GM21576 (cell line): ENCODE measurements at regions not wholly inside any gene's neighbourhood (a gene's known extent, or its start where the extent isn't known, plus 50 kb on each side); places are given as distances from the start of the nearest gene placed in this dataset.
A peak's percentile ranks its signal among the peaks of the same experiment; 100 is the strongest.

Source experiments
- ATAC-seq: cut with Tn5 transposase; IDR thresholded peaks from one replicate; pipeline ENCODE4 v1.9.1; 2021; ENCODE audit warnings: mild to moderate bottlenecking, moderate library complexity; ENCODE audit not compliant: unreplicated experiment

DNA sequence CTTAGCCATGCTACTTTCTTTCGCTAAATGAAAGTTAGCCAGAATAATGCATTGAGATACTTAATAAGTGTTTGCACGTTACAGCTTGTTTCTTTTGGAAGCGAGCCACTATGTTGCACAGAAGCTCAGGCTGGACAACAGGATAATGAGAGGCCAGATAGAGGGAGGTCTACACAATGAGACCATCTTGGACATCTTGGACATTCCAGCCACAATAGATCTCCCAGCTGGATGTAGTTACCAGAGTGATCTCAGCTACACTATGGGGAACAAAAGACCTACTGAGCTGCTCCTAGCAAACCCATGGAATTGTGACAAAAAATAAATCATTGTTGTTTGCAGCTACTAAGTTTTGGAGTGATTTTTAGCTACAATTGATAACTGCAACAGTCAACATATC, 540.1 kb upstream of the SEMA6D start:
- no peak for ATAC-seq

GRCh38 chr15:47179988-47180387, 537.3 kb upstream of the SEMA6D start:
- ATAC-seq: no peak

- ATAC-seq: no peak
These were observed 534.5 kb upstream of the SEMA6D start for GRCh38 chr15:47182818-47183217.

DNA sequence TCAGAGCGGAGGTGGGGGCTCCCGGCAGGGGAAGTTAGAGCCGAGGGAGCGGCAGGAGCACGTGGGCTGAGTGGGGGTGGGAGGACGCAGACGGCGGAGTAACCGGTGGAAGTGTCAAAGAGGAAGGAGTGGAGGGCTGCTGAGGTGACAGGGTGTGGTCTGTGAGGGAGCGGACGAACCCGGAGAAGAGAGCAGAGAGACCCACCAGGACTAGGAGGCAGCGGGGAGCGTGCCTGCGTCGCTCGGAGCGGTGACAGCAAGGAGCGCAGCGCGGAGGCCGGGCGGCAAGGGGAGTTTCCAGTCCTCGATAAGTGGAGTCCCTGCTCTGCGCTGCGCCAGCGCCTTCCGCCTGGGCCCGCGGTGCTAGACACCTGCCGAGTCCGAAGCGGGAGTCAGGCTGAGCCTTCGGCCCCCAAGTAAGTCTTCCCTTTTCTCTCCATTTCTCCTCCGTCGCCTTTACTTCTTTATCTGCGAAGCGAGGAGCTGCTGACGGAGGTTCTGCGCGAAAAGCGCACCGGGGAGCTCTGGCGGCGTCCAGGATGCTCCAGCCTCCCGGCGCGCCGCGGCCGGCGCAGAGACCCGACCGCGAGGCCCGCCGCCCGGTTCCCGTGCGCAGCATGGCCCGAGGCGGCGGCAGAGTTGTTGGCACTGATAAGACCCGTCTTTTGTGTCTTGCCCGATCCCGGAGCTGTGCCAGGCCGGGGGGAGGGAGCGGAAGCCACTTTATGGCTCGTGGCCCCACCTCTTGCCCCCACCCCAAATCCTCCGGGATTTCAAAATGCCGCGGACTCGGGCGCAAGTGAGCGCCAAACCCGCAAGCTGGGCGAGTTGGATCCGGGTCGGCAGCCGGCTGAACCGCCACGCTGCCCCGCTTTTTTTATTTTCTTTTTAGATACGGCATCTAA, 533.0 kb upstream of the SEMA6D start:
- no peak for ATAC-seq

GRCh38 chr15:47184908-47185801, 532.1 kb upstream of the SEMA6D start:
- ATAC-seq: no peak

DNA sequence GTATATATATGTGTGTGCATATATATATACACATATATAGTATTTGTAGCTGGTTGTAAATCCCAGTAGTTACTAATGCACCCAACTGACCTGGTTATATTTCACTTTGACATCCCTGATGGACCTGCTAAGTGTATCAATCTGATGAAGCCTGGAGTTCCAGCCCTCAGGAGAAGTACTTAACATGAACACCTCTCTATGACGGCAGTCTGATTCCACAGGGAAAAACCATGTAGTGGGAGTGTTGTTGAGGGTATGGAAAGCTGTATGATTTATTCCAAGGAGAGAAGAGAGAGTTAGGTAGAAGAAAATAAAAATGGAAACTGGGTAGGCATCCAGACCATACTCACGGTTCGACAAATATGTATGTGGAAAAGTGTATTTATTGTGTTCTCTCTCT, 531.2 kb upstream of the SEMA6D start:
- no peak for ATAC-seq

DNA sequence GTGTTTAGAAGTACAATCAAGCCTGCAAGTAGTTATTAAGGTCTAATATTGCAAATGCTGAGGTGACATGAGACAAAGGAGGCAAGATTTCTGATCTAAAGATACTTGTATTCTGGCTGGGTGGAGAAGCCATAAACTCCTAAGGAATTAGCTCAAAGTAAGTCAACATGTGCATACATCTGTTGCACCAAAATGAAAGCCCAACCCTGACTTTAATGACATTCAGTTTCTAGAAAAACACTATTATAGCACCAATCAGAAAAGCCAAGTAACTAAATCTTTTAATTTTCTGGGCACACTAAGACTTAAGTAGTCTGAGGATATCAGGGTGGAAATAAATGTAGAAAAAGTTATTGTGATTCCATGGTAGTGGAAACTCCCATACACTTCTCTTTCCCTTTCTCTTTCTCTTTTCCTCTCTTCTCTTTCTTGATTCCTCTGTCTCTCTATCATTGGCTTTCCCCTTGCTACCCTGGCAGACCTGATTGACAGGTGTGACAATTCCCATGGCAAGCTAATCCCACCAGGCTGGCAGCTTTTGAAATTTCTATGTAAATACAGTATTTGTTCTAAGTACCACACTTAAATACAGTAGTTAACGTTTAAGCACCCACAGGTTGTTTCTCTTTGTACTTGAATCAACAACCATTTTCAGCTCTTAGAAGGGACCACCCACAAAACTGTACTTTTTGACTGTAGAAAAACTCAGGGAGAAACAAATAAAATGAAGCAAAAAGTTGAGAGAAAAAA, 528.4 kb upstream of the SEMA6D start:
- no peak for ATAC-seq

- ATAC-seq: no peak
These were observed 522.6 kb upstream of the SEMA6D start for GRCh38 chr15:47194718-47195117.

DNA sequence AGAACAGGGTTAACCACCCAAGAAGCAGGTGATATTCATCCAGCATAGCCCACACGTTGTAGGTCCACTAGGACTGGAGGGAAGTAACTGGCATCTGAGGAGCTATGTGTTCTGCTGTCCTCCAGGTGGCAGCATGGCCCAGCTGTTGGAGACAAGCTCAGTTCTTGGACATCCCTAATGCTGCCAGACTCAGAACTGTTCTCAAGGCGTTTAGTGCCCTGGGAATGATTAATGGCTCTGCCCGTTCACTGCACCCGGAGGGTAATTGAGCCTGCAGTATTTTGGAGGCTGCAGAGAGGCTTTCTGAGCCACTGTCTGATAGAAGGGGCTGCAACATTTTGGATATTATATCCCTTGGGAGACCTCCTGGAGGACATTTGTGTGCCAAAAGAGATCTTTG, 521.3 kb upstream of the SEMA6D start:
- peak; percentile 85 for ATAC-seq

DNA sequence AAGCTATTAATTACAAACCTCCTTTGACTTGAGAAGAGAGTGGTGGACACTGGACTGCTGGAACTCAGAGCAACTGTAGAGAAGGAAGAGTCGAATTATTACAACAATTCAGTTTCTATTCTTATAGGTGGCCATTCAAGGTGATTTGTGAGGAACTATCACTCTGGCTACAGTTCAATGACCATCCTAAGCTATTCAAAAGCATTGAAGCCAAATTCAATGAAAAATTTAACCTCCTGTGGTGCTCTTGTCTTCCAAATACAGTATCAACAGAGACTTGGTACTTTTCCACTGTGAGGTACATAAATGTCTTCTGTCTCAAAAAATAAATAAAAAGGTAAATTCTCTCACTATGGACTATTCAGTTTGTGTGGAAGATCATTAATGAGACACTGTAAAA, 513.3 kb upstream of the SEMA6D start:
- no peak for ATAC-seq

DNA sequence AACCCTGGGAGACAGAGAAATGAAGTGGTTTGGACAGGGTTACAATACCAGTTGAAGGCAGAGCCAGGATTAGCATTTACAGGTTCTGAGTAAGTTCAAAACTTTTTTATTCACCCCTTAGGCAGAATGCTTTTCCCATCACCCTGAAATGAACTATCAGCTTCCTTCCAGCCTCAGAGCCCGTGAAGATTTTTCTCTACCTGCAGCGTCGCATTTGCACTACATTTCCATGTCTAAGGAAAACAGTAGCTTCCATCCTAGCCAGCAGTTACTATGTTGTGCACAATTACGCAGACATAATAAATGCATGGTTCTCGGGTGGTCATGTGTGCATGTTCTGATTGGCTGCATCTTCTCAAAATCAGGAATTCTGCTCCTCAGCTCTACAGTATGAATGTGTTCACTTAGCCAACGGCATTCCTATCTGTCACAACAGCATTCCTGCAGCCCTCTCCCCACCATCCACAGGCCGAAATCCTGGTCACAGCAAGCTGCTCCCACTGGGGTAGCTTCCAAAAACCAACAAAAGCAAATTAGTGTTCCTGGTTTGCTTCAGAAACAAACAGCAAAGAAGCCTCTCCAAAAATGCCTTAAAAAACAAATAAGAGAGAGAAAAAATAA, 510.8 kb upstream of the SEMA6D start:
- no peak for ATAC-seq

DNA sequence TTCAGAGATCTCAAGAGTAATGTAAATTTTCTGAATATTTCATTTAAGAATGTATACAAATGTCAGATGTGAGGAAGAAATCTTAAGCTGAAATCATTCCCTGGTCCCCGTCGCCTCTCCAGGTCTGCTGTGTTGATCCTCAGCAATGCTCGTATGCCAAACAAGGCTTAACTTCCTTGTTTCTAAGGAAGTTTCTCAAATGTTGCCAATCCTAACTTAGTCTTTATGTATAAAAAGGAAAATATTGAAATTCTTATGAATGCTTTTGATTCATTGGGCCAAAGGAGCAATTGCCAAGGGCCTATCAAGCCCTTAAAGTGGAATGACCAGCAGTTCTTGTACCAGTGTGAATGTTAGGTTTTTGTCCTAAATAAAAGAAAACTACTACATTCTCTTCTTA, 507.7 kb upstream of the SEMA6D start:
- ATAC-seq: no peak

GRCh38 chr15:47212222-47213010, 504.9 kb upstream of the SEMA6D start:
- ATAC-seq: no peak

GRCh38 chr15:47213883-47214282, 503.4 kb upstream of the SEMA6D start:
- ATAC-seq: no peak

DNA sequence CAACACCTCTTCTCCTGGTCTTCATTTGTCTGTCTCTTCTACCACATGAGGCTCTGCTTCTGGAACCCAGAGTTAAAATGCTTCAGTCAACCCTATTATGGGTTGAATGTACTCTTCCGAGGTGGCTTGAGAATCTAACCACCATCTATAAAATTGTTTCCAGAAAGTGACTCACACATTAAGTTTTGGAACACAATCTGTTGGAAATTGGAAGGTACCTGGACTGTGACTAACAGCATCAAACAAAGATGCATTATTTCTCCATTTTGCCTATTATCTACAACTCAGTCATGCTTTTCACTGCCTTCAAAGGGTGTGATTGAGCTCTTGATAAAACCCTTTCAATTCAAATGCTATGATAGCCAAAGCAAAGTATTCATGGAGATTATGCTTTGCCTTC, 499.0 kb upstream of the SEMA6D start:
- ATAC-seq: no peak

GRCh38 chr15:47244361-47244760, 472.9 kb upstream of the SEMA6D start:
- no peak for ATAC-seq

DNA sequence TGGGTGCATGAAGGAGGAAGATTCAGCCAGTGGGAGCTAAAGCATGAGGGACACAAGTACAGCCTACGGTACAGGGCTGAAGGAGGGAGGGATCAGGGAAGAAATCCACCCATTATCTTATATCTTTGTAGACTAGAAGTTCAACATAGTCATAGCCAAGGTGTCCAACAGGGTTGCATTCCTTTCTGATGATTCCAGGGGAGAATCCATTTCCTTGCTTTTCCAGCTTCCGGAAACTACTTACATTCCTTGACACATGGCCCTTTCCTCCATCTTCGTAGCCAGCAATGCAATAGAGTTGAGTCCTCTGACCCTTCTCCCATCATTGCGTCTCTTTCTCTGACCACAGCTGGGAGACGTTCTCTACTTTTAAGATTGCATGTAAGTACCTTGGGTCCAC, 471.0 kb upstream of the SEMA6D start:
- ATAC-seq: no peak

GRCh38 chr15:47258521-47258920, 458.8 kb upstream of the SEMA6D start:
- no peak for ATAC-seq

GRCh38 chr15:47265686-47266085, 451.6 kb upstream of the SEMA6D start:
- no peak for ATAC-seq

- ATAC-seq: no peak
These were observed 450.7 kb upstream of the SEMA6D start for GRCh38 chr15:47266566-47266965.
